CD4-positive, alpha-beta T cell treated with Interleukin-12 subunit alpha and Interleukin-12 subunit beta, for 1 hour (primary cell): ENCODE measurements at regions not wholly inside any gene's neighbourhood (a gene's known extent, or its start where the extent isn't known, plus 50 kb on each side); places are given as distances from the start of the nearest gene placed in this dataset.

Experiments
- DNase-seq: peaks from one replicate; pipeline ENCODE4 v3.0.0-alpha.2; 2020

DNA sequence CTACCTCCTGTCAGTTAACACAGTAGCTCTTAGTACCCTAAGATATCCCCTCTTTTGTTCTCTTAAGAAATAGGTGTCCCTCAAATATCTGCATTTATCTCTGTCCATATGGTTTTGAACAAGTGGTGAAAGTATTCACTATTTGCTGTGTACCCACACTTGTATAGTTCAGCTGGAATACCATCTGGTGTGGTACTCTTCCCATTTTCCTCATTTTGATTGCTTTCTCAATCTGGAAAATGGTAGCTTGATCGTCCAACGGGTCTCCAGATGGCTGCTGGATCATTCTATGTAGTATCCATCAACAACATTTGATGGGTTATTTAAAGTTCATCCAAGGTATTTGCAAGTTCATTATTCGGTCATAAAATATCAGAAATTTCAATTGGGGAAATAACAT lies 100.3 kb upstream of the DPYD start:
- no peak for DNase-seq

DNA sequence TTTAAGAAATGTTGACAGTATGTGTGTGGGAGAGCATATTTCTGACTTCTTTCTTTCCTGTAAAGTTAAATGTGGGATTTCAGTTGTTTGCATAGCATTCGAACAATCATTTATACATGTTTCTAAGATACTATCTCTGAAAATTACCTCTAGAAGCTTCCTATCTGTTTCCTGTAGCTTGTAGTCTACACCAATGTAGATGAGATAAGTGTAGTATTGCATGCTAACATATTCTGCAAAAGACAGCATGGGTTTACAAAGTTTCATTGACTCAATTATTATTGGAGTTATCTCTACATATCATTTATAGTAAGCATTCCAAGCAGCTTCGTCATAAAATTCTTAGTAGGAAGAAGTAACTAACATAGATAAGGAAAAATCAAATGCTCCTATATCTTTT lies 98.9 kb upstream of the DPYD start:
- DNase-seq, result no peak

DNA sequence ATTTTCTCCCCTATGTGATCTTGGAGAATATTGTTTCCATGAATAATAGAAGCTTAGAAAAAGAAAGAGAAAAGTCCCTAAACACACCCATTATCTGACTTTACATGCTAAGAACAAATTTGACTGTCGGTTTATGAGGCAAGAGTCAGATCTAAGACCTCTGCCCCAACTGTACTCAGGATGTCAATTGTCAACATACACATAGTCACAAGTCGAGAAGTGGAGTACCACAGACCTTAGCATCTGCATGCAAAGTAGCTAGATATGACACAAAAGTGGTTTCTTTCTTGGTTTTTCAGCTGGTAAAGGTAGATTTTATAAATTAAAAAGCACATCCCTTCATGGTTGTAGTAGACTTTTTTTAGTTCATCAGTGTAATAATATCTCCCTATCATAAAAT lies 97.2 kb upstream of the DPYD start:
- DNase-seq, result no peak

DNA sequence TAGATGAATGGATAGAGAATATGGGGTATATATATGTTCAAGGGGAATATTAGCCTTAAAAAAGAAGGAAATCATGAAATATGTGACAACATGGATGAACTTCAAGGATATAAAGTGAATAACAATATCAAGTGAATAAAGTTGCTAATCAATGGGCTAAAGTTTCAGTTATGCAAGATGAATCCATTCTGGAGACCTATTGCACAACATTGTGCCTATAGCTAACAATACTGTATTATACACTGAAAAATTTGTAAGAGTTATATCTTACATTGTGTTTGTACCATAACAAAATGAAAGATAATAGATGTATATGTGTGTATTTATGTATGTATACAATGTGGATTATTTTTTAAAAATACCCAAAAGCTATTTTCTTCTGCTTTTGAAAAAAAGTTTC lies 96.3 kb upstream of the DPYD start:
- no peak for DNase-seq

DNA sequence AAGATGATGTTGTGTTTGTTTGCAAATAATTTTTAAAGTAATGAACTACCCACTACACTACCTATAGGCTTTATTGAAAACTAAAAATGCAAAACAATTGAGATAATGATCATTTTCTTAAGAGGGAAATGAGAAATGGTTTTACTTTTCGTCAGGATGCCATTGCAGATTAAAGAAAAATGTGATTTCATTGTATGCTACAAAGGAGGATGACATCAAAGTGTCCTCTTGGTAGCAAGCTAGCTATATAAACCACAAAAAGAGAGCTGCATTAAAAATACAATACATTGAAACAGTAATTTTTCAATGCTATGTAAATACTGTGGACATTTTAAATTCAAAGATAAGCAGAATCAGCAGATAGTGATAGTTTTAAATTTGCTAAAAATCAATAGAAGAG lies 87.5 kb upstream of the DPYD start:
- DNase-seq, result no peak

DNA sequence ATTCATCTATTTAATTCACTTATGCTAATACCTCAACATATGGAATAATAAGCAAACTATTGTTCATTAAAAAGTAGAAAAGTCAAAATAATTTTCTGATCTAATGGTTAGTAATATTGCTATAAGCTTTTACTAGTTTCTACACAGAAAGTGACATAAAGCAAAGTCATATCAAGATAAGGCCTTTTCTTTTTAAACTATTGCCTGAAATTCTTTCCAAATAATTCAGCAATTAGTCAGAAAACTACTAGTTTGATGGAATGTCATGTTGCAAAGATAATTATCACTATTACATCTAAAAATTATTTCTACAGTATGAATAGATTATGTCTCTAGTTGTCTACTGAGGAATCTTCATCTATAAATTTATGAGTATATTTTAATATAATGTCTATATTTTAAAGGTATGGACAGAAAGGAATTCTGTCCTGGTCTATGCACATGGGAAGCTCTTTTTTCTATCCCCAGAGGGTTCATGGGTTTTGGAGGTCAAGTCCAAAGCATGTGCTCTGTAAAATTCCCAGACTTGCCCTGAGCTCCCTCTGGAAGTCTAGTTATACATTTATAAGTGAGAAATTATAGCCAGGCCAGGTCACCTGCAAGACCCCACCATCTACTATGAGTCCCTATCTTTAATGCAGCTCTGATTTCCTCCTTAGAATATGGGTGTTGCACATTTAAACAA lies 84.6 kb upstream of the DPYD start:
- no peak for DNase-seq

DNA sequence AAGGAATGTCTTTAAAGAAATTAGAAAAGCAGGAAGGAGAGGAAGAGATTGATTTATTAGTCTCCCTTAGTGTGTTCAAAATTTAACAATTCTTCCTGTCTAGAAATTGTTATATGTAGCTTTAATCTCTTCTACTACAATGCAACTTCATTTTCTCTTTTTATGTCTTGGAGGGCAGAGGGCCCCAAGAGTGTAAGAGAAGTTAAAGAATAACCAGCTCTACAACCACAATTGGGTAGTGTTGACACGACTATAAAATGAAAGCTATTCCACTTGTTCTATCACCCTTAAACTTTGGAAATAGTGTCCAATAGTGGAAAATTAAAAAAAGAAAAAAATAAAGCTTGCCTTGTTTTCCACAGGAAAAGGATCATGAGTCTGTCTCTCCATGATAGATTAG lies 82.6 kb upstream of the DPYD start:
- no peak for DNase-seq

DNA sequence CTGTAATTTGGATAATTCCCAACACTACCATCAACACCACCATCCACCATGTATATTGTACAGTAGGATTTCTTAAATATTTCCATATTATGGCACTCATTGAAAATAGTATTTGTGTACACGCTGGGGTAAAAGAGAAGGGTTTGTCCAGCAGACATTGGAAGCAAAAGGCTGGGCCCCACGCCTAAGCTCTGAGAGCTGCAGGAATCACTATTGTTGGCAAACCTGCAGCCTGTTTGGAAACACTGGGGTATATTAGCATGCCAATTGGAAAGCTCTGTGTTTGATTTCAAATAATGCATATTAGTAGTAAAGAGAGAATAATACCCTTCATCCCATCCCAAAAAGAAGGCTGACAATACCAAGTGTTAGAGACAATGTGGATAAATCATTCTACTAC lies 81.5 kb upstream of the DPYD start:
- DNase-seq, result no peak

DNA sequence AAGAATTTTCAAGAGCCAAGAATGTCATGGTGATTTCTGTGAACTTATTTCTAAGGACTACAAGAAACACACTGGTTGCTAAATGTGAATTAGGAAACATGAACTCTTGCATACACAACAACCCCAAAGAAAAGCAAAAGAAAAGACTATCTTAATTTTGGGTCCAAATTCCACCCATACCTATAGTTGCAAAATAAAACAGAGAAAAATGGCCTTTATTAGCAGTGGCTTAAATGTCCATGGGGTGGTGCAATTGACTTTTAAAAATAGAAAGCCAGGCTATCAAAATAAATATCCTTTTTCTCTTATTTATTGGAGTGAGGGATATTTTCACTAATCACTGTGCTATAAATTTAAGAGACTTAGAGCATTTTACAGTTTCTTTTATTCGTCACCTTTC lies 80.9 kb upstream of the DPYD start:
- no peak for DNase-seq

DNA sequence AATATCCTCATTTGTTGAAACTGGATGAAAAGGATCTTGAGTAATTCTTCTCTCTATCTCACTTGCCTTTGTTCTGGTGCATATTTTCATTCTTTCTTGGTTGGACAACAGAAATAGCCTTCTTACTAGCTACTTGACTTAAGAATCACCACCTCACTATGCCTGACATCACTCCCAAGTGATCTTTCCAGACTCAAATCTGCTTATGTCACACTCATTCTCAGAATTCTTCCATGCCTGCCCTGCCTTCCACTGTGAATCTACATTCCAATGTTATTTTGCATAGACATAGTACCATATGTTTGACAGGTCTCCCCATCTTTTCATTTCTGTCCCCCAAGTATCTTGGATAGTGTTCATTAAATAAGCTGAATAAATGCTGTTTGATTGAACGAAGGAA lies 78.5 kb upstream of the DPYD start:
- no peak for DNase-seq

DNA sequence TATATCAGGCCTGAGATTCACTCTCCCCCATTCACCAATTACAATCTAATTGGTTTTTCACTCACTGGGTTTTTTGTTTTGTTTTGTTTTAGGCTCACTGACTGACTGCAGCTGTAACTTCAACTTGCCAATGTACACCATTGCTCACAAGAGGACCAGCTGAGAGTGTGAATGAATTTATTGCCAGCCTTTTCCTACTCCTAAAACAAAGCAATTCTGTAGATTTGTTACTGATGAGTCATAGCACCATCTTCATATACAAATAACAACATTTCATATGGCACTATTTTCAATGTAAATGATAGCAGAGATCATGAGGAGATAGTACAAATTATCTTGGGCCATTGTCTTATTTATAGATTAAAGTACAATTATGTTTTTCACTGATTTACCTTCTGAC lies 76.0 kb upstream of the DPYD start:
- no peak for DNase-seq

DNA sequence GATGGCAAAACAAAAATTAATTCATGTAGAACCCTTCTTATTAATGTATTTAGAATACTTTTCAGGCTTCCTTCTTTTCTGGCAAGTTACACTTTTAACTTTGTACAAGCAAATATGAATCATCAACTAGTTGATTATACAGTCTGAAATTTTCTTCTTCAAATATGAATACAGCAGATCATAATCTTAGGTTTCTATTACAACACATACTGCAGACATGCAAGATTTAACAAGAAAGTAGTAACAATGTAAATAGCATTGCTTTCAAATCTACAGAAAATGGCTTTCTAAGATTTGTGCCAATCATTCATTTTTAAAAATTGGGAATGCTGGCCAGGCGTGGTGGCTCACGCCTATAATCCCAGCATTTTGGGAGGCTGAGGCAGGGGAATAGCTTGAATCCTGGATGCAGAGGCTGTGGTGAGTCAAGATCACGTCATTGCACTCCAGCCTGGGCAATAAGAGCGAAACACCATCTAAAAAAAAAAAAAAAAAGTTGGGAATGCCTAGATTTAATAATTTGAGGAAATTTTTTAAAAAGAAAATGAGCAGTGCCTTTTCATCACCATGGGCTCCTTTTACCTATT lies 68.4 kb upstream of the DPYD start:
- DNase-seq, result no peak

DNA sequence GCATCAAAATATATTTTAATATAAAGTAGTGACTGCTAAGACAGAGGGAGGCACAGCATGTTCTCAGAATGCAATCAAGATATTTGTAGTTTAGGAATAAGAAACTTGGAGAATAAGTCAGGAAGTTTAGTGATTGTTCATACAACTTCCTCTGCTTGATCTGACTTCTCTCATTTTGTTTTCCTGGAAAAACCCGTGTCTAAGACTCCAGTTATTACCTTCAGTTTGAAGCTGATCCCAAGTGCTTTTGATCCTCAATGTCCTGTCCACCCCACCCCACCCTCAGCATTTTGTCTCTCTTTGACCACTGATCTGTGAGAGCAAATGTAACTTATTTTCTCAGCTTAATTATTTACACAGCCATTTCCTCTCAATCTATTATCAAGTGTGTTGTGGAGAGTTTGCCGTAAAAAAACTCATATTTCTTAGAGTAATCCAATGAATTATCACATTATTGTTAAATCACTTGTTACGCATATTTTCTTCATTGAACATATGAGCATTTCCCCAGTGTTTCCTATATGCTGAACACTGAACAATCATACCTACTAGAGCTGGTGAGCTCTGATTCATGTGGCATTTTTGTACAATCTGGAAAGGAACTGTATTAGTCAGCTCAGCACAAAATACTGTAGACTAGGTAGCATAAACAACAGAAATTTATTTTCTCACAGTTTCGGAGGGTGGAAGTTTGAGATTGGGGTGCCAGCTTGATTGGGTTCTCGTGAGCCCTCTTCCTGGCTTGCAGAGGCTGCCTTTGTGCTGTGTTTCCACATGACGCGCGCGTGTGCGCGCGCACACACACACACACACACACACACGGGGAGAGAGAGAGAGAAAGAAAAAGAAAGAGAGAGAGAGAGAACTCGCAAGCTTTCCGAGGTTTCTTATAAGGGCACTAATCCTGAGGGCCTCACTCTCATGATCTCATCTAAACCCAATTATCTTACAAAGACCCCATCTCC lies 65.5 kb upstream of the DPYD start:
- DNase-seq, result peak; percentile 8

DNA sequence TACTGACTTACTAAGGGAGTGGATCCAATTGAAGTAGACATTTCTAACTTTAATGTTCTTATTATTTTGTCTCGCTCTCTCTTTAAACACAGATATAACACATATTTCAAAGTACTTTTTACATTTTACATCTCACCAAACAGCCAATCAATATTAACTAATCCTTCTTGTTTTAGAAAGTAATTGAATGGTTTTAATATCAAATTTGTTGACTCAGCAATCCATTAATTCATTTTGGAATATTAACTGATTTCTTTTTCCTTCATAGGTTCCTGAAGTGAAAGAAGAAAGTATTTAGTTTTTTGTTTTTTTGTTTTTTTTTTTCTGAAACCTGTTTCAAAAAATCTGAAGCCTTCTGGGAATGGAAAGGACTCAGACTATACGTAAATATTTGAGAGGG lies 62.3 kb upstream of the DPYD start:
- DNase-seq, result no peak

DNA sequence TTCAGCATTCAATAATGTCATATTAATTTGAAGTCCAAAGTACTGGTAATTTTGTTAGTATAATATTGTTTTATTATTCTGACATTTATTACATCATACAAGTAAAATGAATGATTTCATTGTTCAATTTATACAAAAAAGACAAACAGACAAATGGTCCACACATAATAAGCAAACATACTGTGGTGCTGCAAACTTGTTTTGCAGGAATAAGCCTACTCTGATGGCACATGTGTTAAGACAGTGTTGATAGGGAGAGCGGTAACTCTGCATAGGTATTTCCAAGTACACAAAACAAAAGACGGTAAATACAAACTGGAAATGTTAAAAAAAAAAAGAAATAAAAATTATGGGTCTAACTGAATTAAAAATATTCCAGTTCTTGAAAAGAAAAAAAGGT lies 59.7 kb upstream of the DPYD start:
- DNase-seq, result no peak

DNA sequence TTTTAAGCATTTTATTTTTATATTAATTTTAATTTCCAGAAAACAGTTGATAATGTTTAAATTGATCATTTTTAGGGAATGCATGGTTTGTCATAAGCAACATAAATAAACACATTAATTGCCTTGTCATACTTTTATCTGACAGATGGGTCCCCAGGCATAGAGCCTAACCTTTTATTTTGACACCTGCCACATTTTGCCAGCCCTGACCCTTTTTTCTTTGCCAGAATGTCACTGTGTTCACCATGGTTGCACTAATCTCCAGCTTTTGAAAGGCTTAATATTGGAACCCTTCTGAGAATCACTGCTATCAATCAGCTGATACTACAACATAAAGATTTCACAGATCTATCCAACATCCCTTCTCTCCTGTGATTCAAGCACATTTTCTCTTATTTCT lies 56.0 kb upstream of the DPYD start:
- DNase-seq, result no peak
